ENCODE measurements at regions not wholly inside any gene's neighbourhood (a gene's known extent, or its start where the extent isn't known, plus 50 kb on each side); places are given as distances from the start of the nearest gene placed in this dataset.

GRCh38 chr10:93222211-93222754 lies 148.6 kb downstream of the CYP26A1 start:
- TF ChIP-seq ELF1 (IDR thresholded peaks at IDR 0.05) (no peak), CTCF (IDR thresholded peaks at IDR 0.05) (no peak), EP300 (IDR thresholded peaks at IDR 0.05; ENCODE audit: borderline replicate concordance in 1 of 2, low read depth in 1 of 2, low read length in 1 of 2) (no peak), PBX3 (IDR thresholded peaks at IDR 0.05) (no peak), RAD21 (IDR thresholded peaks at IDR 0.05; ENCODE audit: low read length) (no peak), YY1 (IDR thresholded peaks at IDR 0.05; ENCODE audit: low read depth) (no peak)
